Right atrium auricular region (tissue), 2 donors: ENCODE measurements at regions not wholly inside any gene's neighbourhood (a gene's known extent, or its start where the extent isn't known, plus 50 kb on each side); places are given as distances from the start of the nearest gene placed in this dataset.
"Not testable (repeated sequence)": the region's sequence is repeated elsewhere in the genome, so short reads cannot be mapped to it uniquely, and the experiment has no call there.

Experiments used
- DNase-seq: peaks from one replicate; pipeline ENCODE4 v3.0.0-alpha.2; 2019; ENCODE audit warnings: low spot score
- H3K27ac ChIP-seq, 2 donors: fragments of 200-600 bp; sonication (generic); 1 replicate in 1 of 2; 2 replicates in 1 of 2; pipeline ENCODE4 v1.5.1; 2016 to 2019
- H3K27me3 ChIP-seq, 2 donors: fragments of 200-600 bp; sonication (generic); one replicate each; pipeline versions ENCODE4 v1.5.1 to v1.6.0; 2017 to 2019
- H3K36me3 ChIP-seq: fragments of 200-600 bp; sonication (generic); one replicate; pipeline ENCODE4 v1.5.1; 2016
- H3K4me1 ChIP-seq, 2 donors: fragments of 200-600 bp; sonication (generic); one replicate each; pipeline versions ENCODE4 v1.5.1 to v1.6.0; 2017 to 2019
- H3K4me3 ChIP-seq, 2 donors: fragments of 200-600 bp; sonication (generic); 1 replicate in 1 of 2; 2 replicates in 1 of 2; pipeline ENCODE4 v1.5.1; 2017 to 2019; ENCODE audit warnings: mild to moderate bottlenecking in 1 of 2, moderate library complexity in 1 of 2
- H3K9me3 ChIP-seq, 2 donors: fragments of 200-600 bp; sonication (generic); one replicate each; pipeline ENCODE4 v1.5.1; 2019
- TF ChIP-seq, protein P1 (sequence below), 2 donors: fragments of 200-600 bp; sonication (generic); IDR thresholded peaks; one replicate each; pipeline ENCODE4 v1.5.1; 2019; ENCODE audit warnings: antibody characterized with exemption in 2 of 2

DNA sequence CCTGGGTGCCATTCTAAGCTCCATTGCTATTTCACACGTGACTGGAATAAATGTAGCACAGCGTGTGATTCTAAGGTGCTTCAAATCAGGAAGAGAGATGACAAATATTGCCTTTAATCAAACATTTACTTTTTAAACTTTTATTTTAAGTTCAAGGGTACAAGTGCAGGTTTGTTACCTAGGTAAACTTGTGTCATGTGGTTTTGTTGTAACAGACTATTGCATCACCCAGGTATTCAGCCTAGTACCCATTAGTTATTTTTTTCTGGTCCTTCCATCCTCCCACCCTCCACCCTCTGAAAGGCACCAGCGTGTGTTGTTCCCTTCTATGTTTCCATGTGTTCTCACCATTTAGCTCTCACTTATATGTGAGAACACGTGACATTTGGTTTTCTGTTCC is 510.8 kb downstream of the PLOD2 start:
- Histone ChIP-seq H3K27ac (no peak overlapping the region), H3K4me1 (no peaks in the 10 kb centered on the region), H3K36me3 (no peaks in the 10 kb centered on the region), H3K4me3 (no peak overlapping the region), H3K27me3 (no peaks in the 10 kb centered on the region), H3K9me3 (no peaks in the 10 kb centered on the region)
- no peak for DNase-seq
- TF ChIP-seq, protein P1, sequence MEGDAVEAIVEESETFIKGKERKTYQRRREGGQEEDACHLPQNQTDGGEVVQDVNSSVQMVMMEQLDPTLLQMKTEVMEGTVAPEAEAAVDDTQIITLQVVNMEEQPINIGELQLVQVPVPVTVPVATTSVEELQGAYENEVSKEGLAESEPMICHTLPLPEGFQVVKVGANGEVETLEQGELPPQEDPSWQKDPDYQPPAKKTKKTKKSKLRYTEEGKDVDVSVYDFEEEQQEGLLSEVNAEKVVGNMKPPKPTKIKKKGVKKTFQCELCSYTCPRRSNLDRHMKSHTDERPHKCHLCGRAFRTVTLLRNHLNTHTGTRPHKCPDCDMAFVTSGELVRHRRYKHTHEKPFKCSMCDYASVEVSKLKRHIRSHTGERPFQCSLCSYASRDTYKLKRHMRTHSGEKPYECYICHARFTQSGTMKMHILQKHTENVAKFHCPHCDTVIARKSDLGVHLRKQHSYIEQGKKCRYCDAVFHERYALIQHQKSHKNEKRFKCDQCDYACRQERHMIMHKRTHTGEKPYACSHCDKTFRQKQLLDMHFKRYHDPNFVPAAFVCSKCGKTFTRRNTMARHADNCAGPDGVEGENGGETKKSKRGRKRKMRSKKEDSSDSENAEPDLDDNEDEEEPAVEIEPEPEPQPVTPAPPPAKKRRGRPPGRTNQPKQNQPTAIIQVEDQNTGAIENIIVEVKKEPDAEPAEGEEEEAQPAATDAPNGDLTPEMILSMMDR (IDR thresholded peaks at IDR 0.05), result no peak

DNA sequence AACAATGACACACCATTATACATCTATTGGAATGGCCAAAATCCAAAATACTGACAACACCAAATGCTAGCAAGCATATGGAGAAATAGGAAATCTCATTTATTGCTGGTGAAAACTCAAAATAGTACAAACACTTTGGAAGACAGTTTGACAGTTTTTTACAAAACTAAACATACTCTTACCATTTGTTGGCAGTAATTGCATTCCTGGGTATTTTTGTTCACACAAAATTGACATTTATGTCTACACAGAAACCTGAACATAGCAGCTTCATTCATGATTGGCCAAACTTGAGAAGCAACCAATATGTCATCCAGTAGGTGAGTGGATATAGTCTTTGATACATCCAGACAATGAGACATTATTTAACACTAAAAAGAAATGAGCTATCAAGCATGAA is 489.9 kb downstream of the PLOD2 start:
- Histone ChIP-seq H3K4me1 (no peaks in the 10 kb centered on the region), H3K27ac (no peak overlapping the region), H3K4me3 (no peak overlapping the region), H3K27me3 (no peaks in the 10 kb centered on the region), H3K9me3 (no peaks in the 10 kb centered on the region), H3K36me3 (no peaks in the 10 kb centered on the region)
- TF ChIP-seq, protein P1 (IDR thresholded peaks at IDR 0.05), result no peak
- DNase-seq, result no peak

DNA sequence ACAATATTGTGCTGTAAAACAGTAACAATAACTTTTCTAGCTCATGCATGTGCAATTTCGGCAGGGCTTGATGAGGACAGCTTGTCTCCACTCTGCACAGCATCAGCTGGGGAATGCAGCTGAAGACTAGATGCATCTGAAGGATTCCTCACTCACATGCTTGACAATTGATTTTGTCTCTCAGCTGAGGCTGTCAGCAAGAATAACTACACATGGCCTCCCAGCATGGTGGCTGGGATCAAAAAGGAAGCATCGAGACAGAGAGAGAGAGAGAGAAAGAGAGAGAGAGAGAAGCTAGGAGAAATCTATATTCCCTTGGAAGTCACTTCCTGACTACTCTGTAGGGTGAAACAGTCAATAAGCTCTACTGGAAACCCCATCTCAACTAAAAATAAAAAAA is 487.1 kb downstream of the PLOD2 start:
- Histone ChIP-seq H3K27me3 (no peaks in the 10 kb centered on the region), H3K4me1 (no peaks in the 10 kb centered on the region), H3K27ac (no peak overlapping the region), H3K36me3 (no peaks in the 10 kb centered on the region), H3K4me3 (no peak overlapping the region), H3K9me3 (no peaks in the 10 kb centered on the region)
- DNase-seq, result no peak
- TF ChIP-seq, protein P1 (IDR thresholded peaks at IDR 0.05), result no peak

DNA sequence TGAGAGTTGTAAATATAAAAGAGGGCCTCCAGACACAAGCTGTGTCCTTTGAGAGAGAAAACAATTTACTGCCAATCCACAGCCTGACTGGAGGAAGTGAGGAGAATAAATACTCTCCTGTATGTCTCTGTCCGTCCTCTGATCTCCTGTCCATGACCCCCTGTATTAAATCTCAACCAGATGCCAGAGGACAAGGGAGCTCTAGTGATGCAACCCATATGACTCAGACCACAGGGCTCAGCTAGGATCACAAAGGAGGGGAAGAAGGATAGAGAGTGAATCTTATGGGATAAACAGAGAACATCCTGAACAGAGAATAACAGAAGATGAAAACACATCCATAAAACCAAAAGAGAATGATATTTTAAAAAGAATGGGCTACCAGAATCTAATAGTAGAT is 482.6 kb downstream of the PLOD2 start:
- TF ChIP-seq, protein P1 (IDR thresholded peaks at IDR 0.05), result no peak
- Histone ChIP-seq H3K36me3 (no peaks in the 10 kb centered on the region), H3K4me3 (no peak overlapping the region), H3K27ac (no peak overlapping the region), H3K9me3 (no peaks in the 10 kb centered on the region), H3K4me1 (no peaks in the 10 kb centered on the region), H3K27me3 (no peaks in the 10 kb centered on the region)
- DNase-seq, result no peak

DNA sequence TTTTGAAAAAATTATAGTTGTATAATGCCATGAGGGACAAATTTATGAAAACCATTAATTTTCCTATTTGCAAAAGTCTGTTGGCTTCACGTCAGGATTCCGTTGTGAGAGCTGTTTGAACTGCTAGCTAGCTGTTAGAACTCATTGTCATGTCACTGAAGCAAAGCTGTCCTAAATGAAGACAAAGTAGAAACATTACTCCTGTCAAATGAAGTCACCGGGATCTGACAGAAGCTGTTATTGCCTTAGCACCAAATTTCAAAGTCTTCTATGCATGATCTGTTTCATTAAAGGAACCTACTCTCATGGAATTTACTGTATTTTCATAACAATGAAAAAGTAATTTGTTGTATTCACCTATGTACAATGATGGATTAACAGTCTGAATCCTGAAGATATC is 479.8 kb downstream of the PLOD2 start:
- H3K27me3 ChIP-seq, result no peaks in the 10 kb centered on the region
- TF ChIP-seq, protein P1 (IDR thresholded peaks at IDR 0.05), result no peak
- H3K27ac ChIP-seq, result no peak overlapping the region
- H3K9me3 ChIP-seq, result no peaks in the 10 kb centered on the region
- H3K36me3 ChIP-seq, result no peaks in the 10 kb centered on the region
- no peak overlapping the region for H3K4me3 ChIP-seq
- no peak for DNase-seq
- no peaks in the 10 kb centered on the region for H3K4me1 ChIP-seq

DNA sequence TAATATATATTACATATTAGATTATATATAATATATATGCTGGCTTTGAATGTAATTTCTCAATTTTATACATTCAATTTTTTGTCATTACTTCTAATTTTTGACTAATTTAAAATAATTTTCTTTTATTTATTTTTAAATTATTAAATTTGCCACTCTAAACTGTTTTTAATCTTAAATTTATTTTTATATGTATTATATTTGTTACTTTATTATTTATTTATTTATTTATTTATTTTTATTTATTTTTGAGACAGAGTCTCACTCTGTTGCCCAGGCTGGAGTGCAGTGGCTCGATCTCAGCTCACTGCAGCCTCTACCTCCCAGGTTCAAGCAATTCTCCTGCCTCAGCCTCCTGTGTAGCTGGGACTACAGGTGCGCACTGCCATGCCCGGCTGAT is 473.0 kb downstream of the PLOD2 start:
- H3K9me3 ChIP-seq, H3K36me3 ChIP-seq, DNase-seq, H3K27me3 ChIP-seq, H3K4me1 ChIP-seq, H3K27ac ChIP-seq, H3K4me3 ChIP-seq: not testable (repeated sequence)
